HG03521 (cell line): ENCODE measurements at regions not wholly inside any gene's neighbourhood (a gene's known extent, or its start where the extent isn't known, plus 50 kb on each side); places are given as distances from the start of the nearest gene placed in this dataset.

Source experiments
- ATAC-seq: cut with Tn5 transposase; IDR thresholded peaks from one replicate; pipeline ENCODE4 v1.9.1; 2021; ENCODE audit warnings: mild to moderate bottlenecking, moderate library complexity; ENCODE audit not compliant: unreplicated experiment

GRCh38 chr6:108734271-108734922 lies 113.8 kb upstream of the ARMC2 start:
- no peak for ATAC-seq

- ATAC-seq = no peak
Measured at GRCh38 chr6:108735310-108736001, 112.8 kb upstream of the ARMC2 start.

- no peak for ATAC-seq
Measured at GRCh38 chr6:108736002-108736361, 112.2 kb upstream of the ARMC2 start.

- no peak for ATAC-seq
Measured at GRCh38 chr6:108736832-108737231, 111.4 kb upstream of the ARMC2 start.

GRCh38 chr6:108737594-108738546 lies 110.4 kb upstream of the ARMC2 start:
- no peak for ATAC-seq

GRCh38 chr6:108738684-108739416 lies 109.4 kb upstream of the ARMC2 start:
- no peak for ATAC-seq

- no peak for ATAC-seq
Measured at GRCh38 chr6:108739496-108740330, 108.5 kb upstream of the ARMC2 start.

GRCh38 chr6:108741331-108741989 lies 106.8 kb upstream of the ARMC2 start:
- ATAC-seq = no peak

GRCh38 chr6:108742041-108742440 lies 106.2 kb upstream of the ARMC2 start:
- ATAC-seq = no peak

GRCh38 chr6:108744244-108744972 lies 103.8 kb upstream of the ARMC2 start:
- ATAC-seq = no peak

- ATAC-seq = no peak
Measured at GRCh38 chr6:108744996-108745395, 103.2 kb upstream of the ARMC2 start.

- no peak for ATAC-seq
Measured at GRCh38 chr6:108745664-108746336, 102.4 kb upstream of the ARMC2 start.

- ATAC-seq = no peak
Measured at GRCh38 chr6:108746366-108746765, 101.9 kb upstream of the ARMC2 start.

- ATAC-seq = no peak
Measured at GRCh38 chr6:108746836-108747575, 101.2 kb upstream of the ARMC2 start.

GRCh38 chr6:108748055-108748454 lies 100.2 kb upstream of the ARMC2 start:
- no peak for ATAC-seq

GRCh38 chr6:108748959-108749358 lies 99.3 kb upstream of the ARMC2 start:
- no peak for ATAC-seq

GRCh38 chr6:108750801-108751200 lies 97.4 kb upstream of the ARMC2 start:
- ATAC-seq = no peak

- ATAC-seq = no peak
Measured at GRCh38 chr6:108751282-108751681, 96.9 kb upstream of the ARMC2 start.
